ENCODE measurements at regions not wholly inside any gene's neighbourhood (a gene's known extent, or its start where the extent isn't known, plus 50 kb on each side); places are given as distances from the start of the nearest gene placed in this dataset.

- H3K4me1 Mint-ChIP-seq = peaks cover 47% of the 10 kb centered on the region
- no peaks in the 10 kb centered on the region for H3K27me3 Mint-ChIP-seq (ENCODE audit: low read depth)
- no peaks in the 10 kb centered on the region for H3K36me3 Mint-ChIP-seq (ENCODE audit: low read depth)
- H3K4me3 Mint-ChIP-seq = no peak overlapping the region
- H3K27ac Mint-ChIP-seq = no peak overlapping the region
- H3K9me3 Mint-ChIP-seq = no peaks in the 10 kb centered on the region
- no peak for TF ChIP-seq CTCF (IDR thresholded peaks at IDR 0.05; ENCODE audit: unreplicated experiment in 3 of 3)
Observed at GRCh38 chr2:144681389-144681788, 161.5 kb upstream of the ZEB2 start.

GRCh38 chr2:144679942-144680341, 160.0 kb upstream of the ZEB2 start:
- peaks cover 49% of the 10 kb centered on the region for H3K4me1 Mint-ChIP-seq
- no peaks in the 10 kb centered on the region for H3K9me3 Mint-ChIP-seq
- no peaks in the 10 kb centered on the region for H3K27me3 Mint-ChIP-seq (ENCODE audit: low read depth)
- TF ChIP-seq CTCF (IDR thresholded peaks at IDR 0.05; ENCODE audit: unreplicated experiment in 3 of 3) = no peak
- H3K4me3 Mint-ChIP-seq = no peak overlapping the region
- H3K27ac Mint-ChIP-seq = no peak overlapping the region
- no peaks in the 10 kb centered on the region for H3K36me3 Mint-ChIP-seq (ENCODE audit: low read depth)

- Mint-ChIP-seq H3K27ac (peak overlapping the region; percentile 81 to 88 (median 87)), H3K4me3 (no peak overlapping the region), H3K4me1 (peaks cover 42% of the 10 kb centered on the region), H3K36me3 (ENCODE audit: low read depth) (no peaks in the 10 kb centered on the region), H3K9me3 (no peaks in the 10 kb centered on the region), H3K27me3 (ENCODE audit: low read depth) (no peaks in the 10 kb centered on the region)
- no peak for TF ChIP-seq CTCF (IDR thresholded peaks at IDR 0.05; ENCODE audit: unreplicated experiment in 3 of 3)
Observed at GRCh38 chr2:144678736-144679135, 158.8 kb upstream of the ZEB2 start.

GRCh38 chr2:144675731-144676130, 155.8 kb upstream of the ZEB2 start:
- H3K4me3 Mint-ChIP-seq = no peak overlapping the region
- H3K36me3 Mint-ChIP-seq (ENCODE audit: low read depth) = no peaks in the 10 kb centered on the region
- no peaks in the 10 kb centered on the region for H3K9me3 Mint-ChIP-seq
- no peak for TF ChIP-seq CTCF (IDR thresholded peaks at IDR 0.05; ENCODE audit: unreplicated experiment in 3 of 3)
- H3K4me1 Mint-ChIP-seq = peaks cover 20% of the 10 kb centered on the region
- no peaks in the 10 kb centered on the region for H3K27me3 Mint-ChIP-seq (ENCODE audit: low read depth)
- H3K27ac Mint-ChIP-seq = no peak overlapping the region

- peaks cover 20% of the 10 kb centered on the region for H3K4me1 Mint-ChIP-seq
- no peaks in the 10 kb centered on the region for H3K9me3 Mint-ChIP-seq
- H3K4me3 Mint-ChIP-seq = no peak overlapping the region
- no peaks in the 10 kb centered on the region for H3K36me3 Mint-ChIP-seq (ENCODE audit: low read depth)
- no peaks in the 10 kb centered on the region for H3K27me3 Mint-ChIP-seq (ENCODE audit: low read depth)
- H3K27ac Mint-ChIP-seq = no peak overlapping the region
- TF ChIP-seq CTCF (IDR thresholded peaks at IDR 0.05; ENCODE audit: unreplicated experiment in 3 of 3) = no peak
Observed at GRCh38 chr2:144675331-144675730, 155.4 kb upstream of the ZEB2 start.

- no peaks in the 10 kb centered on the region for H3K27me3 Mint-ChIP-seq (ENCODE audit: low read depth)
- no peak overlapping the region for H3K4me3 Mint-ChIP-seq
- no peak overlapping the region for H3K27ac Mint-ChIP-seq
- H3K4me1 Mint-ChIP-seq = peaks cover 20% of the 10 kb centered on the region
- no peaks in the 10 kb centered on the region for H3K36me3 Mint-ChIP-seq (ENCODE audit: low read depth)
- no peaks in the 10 kb centered on the region for H3K9me3 Mint-ChIP-seq
- no peak for TF ChIP-seq CTCF (IDR thresholded peaks at IDR 0.05; ENCODE audit: unreplicated experiment in 3 of 3)
Observed at GRCh38 chr2:144674071-144674470, 154.2 kb upstream of the ZEB2 start.
